A549 (cell line): ENCODE measurements at regions not wholly inside any gene's neighbourhood (a gene's known extent, or its start where the extent isn't known, plus 50 kb on each side); places are given as distances from the start of the nearest gene placed in this dataset.

Experiments used
- ATAC-seq, 2 experiments: fragments of 200-7000 bp in 1 of 2; fragments of >200 bp in 1 of 2; cut with Nextera tagmentation in 1 of 2; cut with Tn5 transposase in 1 of 2; 3 replicates each; pipeline versions ENCODE4 v1.8.0 to v1.9.1; 2018 to 2020; ENCODE audit warnings: mild to moderate bottlenecking in 1 of 2, moderate library complexity in 1 of 2
- CTCF ChIA-PET: fragments of 300-600 bp; sonication (Branson Sonifier 250); formaldehyde crosslinking; extraction: SDS; loops from one replicate; lab custom pipeline; 2021; ENCODE audit warnings: antibody characterized with exemption, inconsistent platforms; lab: Yijun Ruan, JAX
- POLR2A ChIA-PET: fragments of 350-600 bp; formaldehyde crosslinking; extraction: SDS; loops from one replicate; lab custom pipeline; 2021; ENCODE audit warnings: antibody characterized with exemption, inconsistent platforms; lab: Yijun Ruan, JAX
- DNase-seq, 2 experiments: peaks; one replicate each; pipeline versions ENCODE4 v3.0.0 to v3.0.0-alpha.2; 2011 to 2016; ENCODE audit warnings: low read depth in 1 of 2, low spot score in 1 of 2
- FAIRE-seq: peaks from 2 replicates; lab custom pipeline; 2011; peaks lifted over from hg19 to GRCh38; lab: Jason Lieb, UNC
- H3K27ac ChIP-seq, 2 experiments: fragments of >200 bp; sonication (Bioruptor Twin); formaldehyde crosslinking; 3 replicates each; pipeline ENCODE4 v1.5.1; 2016 to 2017
- H3K4me1 ChIP-seq: fragments of >200 bp; sonication (Bioruptor Twin); formaldehyde crosslinking; 3 replicates; pipeline ENCODE4 v1.6.1; 2016
- H3K4me2 ChIP-seq: fragments of >200 bp; sonication (Bioruptor Twin); formaldehyde crosslinking; 3 replicates; pipeline ENCODE4 v1.6.1; 2016
- H3K4me3 ChIP-seq: fragments of >200 bp; sonication (Bioruptor Twin); formaldehyde crosslinking; 3 replicates; pipeline ENCODE4 v1.5.1; 2016
- H3K9me3 ChIP-seq: fragments of >200 bp; sonication (Bioruptor Twin); formaldehyde crosslinking; 3 replicates; pipeline ENCODE4 v1.6.1; 2016
- ATOH8 ChIP-seq: fragments of 250-450 bp; sonication (Bioruptor Pico); IDR thresholded peaks from 2 replicates; pipeline ENCODE4 v1.5.0; 2020; ENCODE audit warnings: low read depth, mild to moderate bottlenecking, moderate library complexity
- BCL3 ChIP-seq: fragments of >200 bp; sonication (Bioruptor Twin); formaldehyde crosslinking; IDR thresholded peaks from 3 replicates; pipeline ENCODE4 v1.6.1; 2016
- CBX8 ChIP-seq: fragments of 200-600 bp; sonication (generic); IDR thresholded peaks from 2 replicates; pipeline ENCODE4 v1.6.1; 2016
- CHD2 ChIP-seq: fragments of 150-350 bp; IDR thresholded peaks from 2 replicates; pipeline ENCODE4 v1.6.1; 2014; ENCODE audit warnings: low read length; ENCODE audit not compliant: partially characterized antibody
- CHD4 ChIP-seq: fragments of 200-600 bp; sonication (generic); IDR thresholded peaks from 2 replicates; pipeline ENCODE4 v1.6.1; 2016; ENCODE audit warnings: antibody characterized with exemption, mild to moderate bottlenecking, borderline replicate concordance
- CTCF ChIP-seq: fragments of >200 bp; sonication (Bioruptor Twin); formaldehyde crosslinking; IDR thresholded peaks from 3 replicates; pipeline ENCODE4 v1.5.1; 2016
- E2F6 ChIP-seq: IDR thresholded peaks from 2 replicates; pipeline ENCODE4 v1.6.1; 2012; ENCODE audit warnings: low read depth, borderline replicate concordance
- FOXS1 ChIP-seq: fragments of 250-450 bp; sonication (Bioruptor Pico); IDR thresholded peaks from 2 replicates; pipeline ENCODE4 v1.5.0; 2020; ENCODE audit warnings: mild to moderate bottlenecking, moderate library complexity
- HOXB5 ChIP-seq: fragments of 250-450 bp; sonication (Bioruptor Pico); IDR thresholded peaks from 2 replicates; pipeline ENCODE4 v1.5.0; 2020; ENCODE audit warnings: mild to moderate bottlenecking, moderate library complexity
- KDM5A ChIP-seq: fragments of 200-600 bp; sonication (generic); IDR thresholded peaks from 2 replicates; pipeline ENCODE4 v1.6.1; 2016; ENCODE audit warnings: antibody characterized with exemption, mild to moderate bottlenecking
- MAZ ChIP-seq: fragments of 150-350 bp; IDR thresholded peaks from 2 replicates; pipeline ENCODE4 v1.6.1; 2014; ENCODE audit warnings: antibody characterized with exemption, low read depth, low read length, borderline replicate concordance
- NR3C1 ChIP-seq: fragments of >200 bp; sonication (Bioruptor Twin); formaldehyde crosslinking; IDR thresholded peaks from 3 replicates; pipeline ENCODE4 v1.6.1; 2017
- PHF8 ChIP-seq: fragments of 200-600 bp; sonication (generic); IDR thresholded peaks from 2 replicates; pipeline ENCODE4 v1.6.1; 2016; ENCODE audit warnings: low read depth, mild to moderate bottlenecking, antibody characterized with exemption, moderate library complexity, borderline replicate concordance
- POLR2A ChIP-seq: IDR thresholded peaks from 2 replicates; pipeline ENCODE4 v1.6.1; 2012; ENCODE audit warnings: mild to moderate bottlenecking, low read length
- POLR2AphosphoS2 ChIP-seq: conservative IDR thresholded peaks from 2 replicates; pipeline ENCODE4 v1.6.1; 2012; ENCODE audit warnings: low read length, improper control_type of control experiment, inconsistent platforms
- RAD21 ChIP-seq, 2 experiments: fragments of >200 bp in 1 of 2; sonication (Bioruptor Twin) in 1 of 2; formaldehyde crosslinking in 1 of 2; IDR thresholded peaks in 1 of 2; conservative IDR thresholded peaks in 1 of 2; 2 replicates in 1 of 2; 3 replicates in 1 of 2; pipeline ENCODE4 v1.6.1; 2012 to 2018; ENCODE audit warnings: inconsistent platforms in 1 of 2
- RARB ChIP-seq: fragments of 250-450 bp; sonication (Bioruptor Pico); IDR thresholded peaks from 2 replicates; pipeline ENCODE4 v1.8.0; 2021; ENCODE audit warnings: mild to moderate bottlenecking, moderate library complexity
- RCOR1 ChIP-seq: fragments of 150-350 bp; IDR thresholded peaks from 2 replicates; pipeline ENCODE4 v1.6.1; 2014; ENCODE audit warnings: antibody characterized with exemption, low read length, low read depth
- RNF2 ChIP-seq: fragments of 200-600 bp; sonication (generic); IDR thresholded peaks from 2 replicates; pipeline ENCODE4 v1.6.1; 2016; ENCODE audit warnings: low read depth, mild to moderate bottlenecking, antibody characterized with exemption, moderate library complexity, borderline replicate concordance
- SREBF2 ChIP-seq: fragments of 450-650 bp; IDR thresholded peaks from 2 replicates; pipeline ENCODE4 v1.6.1; 2014; ENCODE audit warnings: mild to moderate bottlenecking, moderate library complexity
- TFCP2L1 ChIP-seq: fragments of 250-450 bp; sonication (Bioruptor Pico); IDR thresholded peaks from 2 replicates; pipeline ENCODE4 v1.5.0; 2021; ENCODE audit warnings: mild to moderate bottlenecking
- TP53 ChIP-seq: fragments of 250-450 bp; sonication (Bioruptor Pico); IDR thresholded peaks from 2 replicates; pipeline ENCODE4 v1.5.0; 2021; ENCODE audit warnings: mild to moderate bottlenecking, moderate library complexity
- ZFP36 ChIP-seq: fragments of 450-650 bp; IDR thresholded peaks from 2 replicates; pipeline ENCODE4 v1.6.1; 2014; ENCODE audit warnings: borderline replicate concordance; ENCODE audit not compliant: partially characterized antibody
- ZNF302 ChIP-seq: fragments of 250-450 bp; sonication (Bioruptor Pico); IDR thresholded peaks from 2 replicates; pipeline ENCODE4 v1.9.0; 2021; ENCODE audit warnings: inconsistent platforms, mild to moderate bottlenecking, moderate library complexity
- WGBS: methylation state at CpG from one replicate; pipeline ENCODE4 v1.1.6; 2017; ENCODE audit errors: missing lambda C conversion rate; 5-methylcytosine and 5-hydroxymethylcytosine counted together
- TF ChIP-seq, protein P1 (sequence below): fragments of 250-450 bp; sonication (Bioruptor Pico); IDR thresholded peaks from 2 replicates; pipeline ENCODE4 v1.5.0; 2021; ENCODE audit warnings: mild to moderate bottlenecking, moderate library complexity, borderline replicate concordance
- TF ChIP-seq, protein P2 (sequence below): fragments of 200-600 bp; sonication (generic); IDR thresholded peaks from 2 replicates; pipeline ENCODE4 v1.6.1; 2016; ENCODE audit warnings: antibody characterized with exemption, mild to moderate bottlenecking, moderate library complexity

DNA sequence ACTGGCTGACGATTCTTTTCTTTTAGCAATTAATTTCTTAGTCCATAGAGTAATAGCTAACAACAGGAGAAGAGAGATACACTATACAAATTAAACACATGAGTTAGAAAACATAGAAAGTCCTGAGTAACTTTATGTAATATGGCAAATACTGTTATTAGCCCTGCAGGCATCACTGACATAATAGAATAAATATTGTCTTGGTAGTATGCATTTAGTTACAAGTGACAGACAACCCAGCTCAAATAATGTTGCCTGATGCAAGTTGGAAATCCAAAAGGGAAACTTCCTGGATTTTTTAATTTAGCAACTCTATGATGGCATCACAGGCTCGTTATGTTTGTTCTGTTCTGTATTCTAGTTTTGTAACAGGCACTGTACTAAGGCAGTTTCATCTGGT is 95.1 kb downstream of the DKK1 start (continued):
- TF ChIP-seq CTCF (no peak), RCOR1 (no peak), ZFP36 (no peak), HOXB5 (CRISPR knock-in tag) (no peak)

DNA sequence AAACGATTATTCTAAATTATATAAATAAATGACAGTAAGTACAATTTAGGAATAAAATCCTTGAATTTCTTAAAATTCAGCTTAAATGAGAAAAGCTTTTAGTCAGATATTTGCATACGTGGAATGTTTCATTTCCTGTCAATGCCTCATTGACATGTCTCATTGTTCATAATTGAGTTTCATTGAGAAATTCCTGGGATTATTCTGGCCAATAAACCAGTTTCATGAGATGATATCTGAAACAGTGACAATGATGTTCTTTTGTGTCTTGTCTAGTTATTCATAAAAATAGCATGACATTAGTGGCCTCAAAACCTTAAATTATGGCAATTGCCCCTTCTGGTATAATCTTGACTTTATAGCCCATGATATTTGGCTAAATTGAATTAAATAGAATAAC is 95.8 kb downstream of the DKK1 start:
- no peak for DNase-seq
- no peak for ATAC-seq
- no peak for TF ChIP-seq NR3C1
- TF ChIP-seq FOXS1 = no peak
- TF ChIP-seq POLR2A = no peak
- TF ChIP-seq MAZ = no peak
- TF ChIP-seq ATOH8 = no peak
- TF ChIP-seq ZFP36 = no peak
- no peak for TF ChIP-seq CHD4
- no peak for TF ChIP-seq KDM5A
- no peak for TF ChIP-seq RARB (CRISPR knock-in tag)
- TF ChIP-seq ZNF302 (CRISPR knock-in tag) = no peak
- no peak for TF ChIP-seq BCL3
- TF ChIP-seq, protein P1, sequence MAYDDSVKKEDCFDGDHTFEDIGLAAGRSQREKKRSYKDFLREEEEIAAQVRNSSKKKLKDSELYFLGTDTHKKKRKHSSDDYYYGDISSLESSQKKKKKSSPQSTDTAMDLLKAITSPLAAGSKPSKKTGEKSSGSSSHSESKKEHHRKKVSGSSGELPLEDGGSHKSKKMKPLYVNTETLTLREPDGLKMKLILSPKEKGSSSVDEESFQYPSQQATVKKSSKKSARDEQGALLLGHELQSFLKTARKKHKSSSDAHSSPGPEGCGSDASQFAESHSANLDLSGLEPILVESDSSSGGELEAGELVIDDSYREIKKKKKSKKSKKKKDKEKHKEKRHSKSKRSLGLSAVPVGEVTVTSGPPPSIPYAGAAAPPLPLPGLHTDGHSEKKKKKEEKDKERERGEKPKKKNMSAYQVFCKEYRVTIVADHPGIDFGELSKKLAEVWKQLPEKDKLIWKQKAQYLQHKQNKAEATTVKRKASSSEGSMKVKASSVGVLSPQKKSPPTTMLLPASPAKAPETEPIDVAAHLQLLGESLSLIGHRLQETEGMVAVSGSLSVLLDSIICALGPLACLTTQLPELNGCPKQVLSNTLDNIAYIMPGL (CRISPR knock-in tag) = no peak
- no peak for TF ChIP-seq RAD21 (conservative IDR thresholded peaks at IDR 0.05 in 1 of 2, IDR thresholded peaks at IDR 0.05 in 1 of 2)
- no peak for TF ChIP-seq SREBF2
- TF ChIP-seq, all 56 proteins: peak for 0
- Histone ChIP-seq H3K4me2 (no peak overlapping the region), H3K27ac (no peak overlapping the region), H3K4me1 (no peaks in the 10 kb centered on the region), H3K4me3 (no peak overlapping the region), H3K9me3 (no peaks in the 10 kb centered on the region; the same call in 2 of the 3 replicates)
- ChIA-PET CTCF (interaction anchor here (1.5 kb wide), 1 partner anchor 10 kb away, joined by 4 read pairs; no protein-coding TSS in a partner anchor), POLR2A (no interaction called here)
- FAIRE-seq = no peak
- 83% methylated on average over 2 of the region's 2 CpGs for WGBS

- ChIA-PET POLR2A (no interaction called here), CTCF (no interaction called here)
- WGBS = 96% methylated on average over 21 of the region's 21 CpGs
- no peak overlapping the region for H3K27ac ChIP-seq
- no peaks in the 10 kb centered on the region for H3K4me1 ChIP-seq
- no peak overlapping the region for H3K4me2 ChIP-seq
- H3K4me3 ChIP-seq = no peak overlapping the region
- no peak for FAIRE-seq
- H3K9me3 ChIP-seq = no peaks in the 10 kb centered on the region; the same call in 2 of the 3 replicates
- DNase-seq = no peak
- no peak for ATAC-seq
- no peak for TF ChIP-seq CHD2
- no peak for TF ChIP-seq RNF2
- no peak for TF ChIP-seq POLR2AphosphoS2
- TF ChIP-seq ZNF302 (CRISPR knock-in tag) = no peak
- no peak for TF ChIP-seq SREBF2
- TF ChIP-seq TP53 = no peak
- TF ChIP-seq NR3C1 = no peak
- TF ChIP-seq E2F6 = no peak
- no peak for TF ChIP-seq PHF8
- TF ChIP-seq, protein P2, sequence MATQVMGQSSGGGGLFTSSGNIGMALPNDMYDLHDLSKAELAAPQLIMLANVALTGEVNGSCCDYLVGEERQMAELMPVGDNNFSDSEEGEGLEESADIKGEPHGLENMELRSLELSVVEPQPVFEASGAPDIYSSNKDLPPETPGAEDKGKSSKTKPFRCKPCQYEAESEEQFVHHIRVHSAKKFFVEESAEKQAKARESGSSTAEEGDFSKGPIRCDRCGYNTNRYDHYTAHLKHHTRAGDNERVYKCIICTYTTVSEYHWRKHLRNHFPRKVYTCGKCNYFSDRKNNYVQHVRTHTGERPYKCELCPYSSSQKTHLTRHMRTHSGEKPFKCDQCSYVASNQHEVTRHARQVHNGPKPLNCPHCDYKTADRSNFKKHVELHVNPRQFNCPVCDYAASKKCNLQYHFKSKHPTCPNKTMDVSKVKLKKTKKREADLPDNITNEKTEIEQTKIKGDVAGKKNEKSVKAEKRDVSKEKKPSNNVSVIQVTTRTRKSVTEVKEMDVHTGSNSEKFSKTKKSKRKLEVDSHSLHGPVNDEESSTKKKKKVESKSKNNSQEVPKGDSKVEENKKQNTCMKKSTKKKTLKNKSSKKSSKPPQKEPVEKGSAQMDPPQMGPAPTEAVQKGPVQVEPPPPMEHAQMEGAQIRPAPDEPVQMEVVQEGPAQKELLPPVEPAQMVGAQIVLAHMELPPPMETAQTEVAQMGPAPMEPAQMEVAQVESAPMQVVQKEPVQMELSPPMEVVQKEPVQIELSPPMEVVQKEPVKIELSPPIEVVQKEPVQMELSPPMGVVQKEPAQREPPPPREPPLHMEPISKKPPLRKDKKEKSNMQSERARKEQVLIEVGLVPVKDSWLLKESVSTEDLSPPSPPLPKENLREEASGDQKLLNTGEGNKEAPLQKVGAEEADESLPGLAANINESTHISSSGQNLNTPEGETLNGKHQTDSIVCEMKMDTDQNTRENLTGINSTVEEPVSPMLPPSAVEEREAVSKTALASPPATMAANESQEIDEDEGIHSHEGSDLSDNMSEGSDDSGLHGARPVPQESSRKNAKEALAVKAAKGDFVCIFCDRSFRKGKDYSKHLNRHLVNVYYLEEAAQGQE = no peak
- TF ChIP-seq TFCP2L1 (CRISPR knock-in tag) = no peak
- TF ChIP-seq RARB (CRISPR knock-in tag) = no peak
- TF ChIP-seq FOXS1 = no peak
- TF ChIP-seq CBX8 = no peak
Observed at GRCh38 chr10:52410916-52411315, 96.8 kb downstream of the DKK1 start.
